Mesenchymal stem cell (in vitro differentiated cells and primary cell): ENCODE measurements at regions not wholly inside any gene's neighbourhood (a gene's known extent, or its start where the extent isn't known, plus 50 kb on each side); places are given as distances from the start of the nearest gene placed in this dataset.
A peak's percentile ranks its signal among the peaks of the same experiment; 100 is the strongest.

Experiments
- DNase-seq: peaks from one replicate; pipeline ENCODE4 v3.0.0-alpha.2; 2013
- H2AFZ ChIP-seq: one replicate; pipeline ENCODE4 v1.6.1; 2013; ENCODE audit warnings: low read depth, mild to moderate bottlenecking, control low read depth, inconsistent platforms, low read length, moderate library complexity
- H2AK5ac ChIP-seq: 2 replicates; pipeline ENCODE4 v1.6.1; 2013; ENCODE audit warnings: low read length, moderate library complexity, mild to moderate bottlenecking, inconsistent platforms; ENCODE audit not compliant: severe bottlenecking
- H2BK120ac ChIP-seq: one replicate; pipeline ENCODE4 v1.6.1; 2013; ENCODE audit warnings: low read depth, mild to moderate bottlenecking, inconsistent platforms, low read length, moderate library complexity
- H2BK12ac ChIP-seq, 2 experiments: one replicate each; pipeline ENCODE4 v1.6.1; 2013; ENCODE audit warnings: inconsistent platforms in 2 of 2, low read length in 2 of 2, mild to moderate bottlenecking in 2 of 2, moderate library complexity in 2 of 2, control low read depth in 1 of 2
- H2BK15ac ChIP-seq: one replicate; pipeline ENCODE4 v1.6.1; 2013; ENCODE audit warnings: mild to moderate bottlenecking, low read depth, inconsistent platforms; ENCODE audit not compliant: poor library complexity, severe bottlenecking
- H2BK5ac ChIP-seq: 2 replicates; pipeline ENCODE4 v1.6.1; 2013; ENCODE audit warnings: low read depth, mild to moderate bottlenecking, low read length, control low read depth, inconsistent platforms; ENCODE audit not compliant: poor library complexity, severe bottlenecking
- H3K14ac ChIP-seq, 2 experiments: one replicate each; pipeline ENCODE4 v1.6.1; 2013; ENCODE audit warnings: inconsistent platforms in 2 of 2, low read length in 2 of 2, control low read depth in 1 of 2, mild to moderate bottlenecking in 1 of 2, moderate library complexity in 1 of 2
- H3K18ac ChIP-seq, 2 experiments: one replicate each; pipeline ENCODE4 v1.6.1; 2013; ENCODE audit warnings: inconsistent platforms in 2 of 2, low read length in 2 of 2, control low read depth in 1 of 2, low read depth in 1 of 2, mild to moderate bottlenecking in 1 of 2
- H3K23ac ChIP-seq, 2 experiments: one replicate each; pipeline ENCODE4 v1.6.1; 2013; ENCODE audit warnings: inconsistent platforms in 2 of 2, low read length in 2 of 2, mild to moderate bottlenecking in 2 of 2, moderate library complexity in 2 of 2, control low read depth in 1 of 2
- H3K27ac ChIP-seq: 2 replicates; pipeline ENCODE4 v1.5.1; 2013; ENCODE audit warnings: mild to moderate bottlenecking, moderate library complexity, low read length, control low read depth, inconsistent platforms; ENCODE audit not compliant: poor library complexity, severe bottlenecking
- H3K27me3 ChIP-seq, 2 experiments: 2 replicates each; pipeline versions ENCODE4 v1.6.1 to v1.7.0; 2013; ENCODE audit warnings: low read length in 2 of 2, mild to moderate bottlenecking in 2 of 2, moderate library complexity in 2 of 2, control low read depth in 1 of 2, inconsistent platforms in 1 of 2; ENCODE audit not compliant: control insufficient read depth in 1 of 2, insufficient read depth in 1 of 2
- H3K36me3 ChIP-seq, 2 experiments: 2 replicates each; pipeline versions ENCODE4 v1.6.1 to v1.7.0; 2013; ENCODE audit warnings: low read length in 2 of 2, control low read depth in 1 of 2, inconsistent platforms in 1 of 2, low read depth in 1 of 2, mild to moderate bottlenecking in 1 of 2; ENCODE audit not compliant: insufficient read depth in 2 of 2, control insufficient read depth in 1 of 2
- H3K4ac ChIP-seq, 2 experiments: one replicate each; pipeline ENCODE4 v1.6.1; 2013; ENCODE audit warnings: inconsistent platforms in 2 of 2, low read length in 2 of 2, mild to moderate bottlenecking in 2 of 2, moderate library complexity in 2 of 2, control low read depth in 1 of 2, low read depth in 1 of 2
- H3K4me1 ChIP-seq: 2 replicates; pipeline ENCODE4 v1.6.1; 2013; ENCODE audit warnings: low read depth, low read length, control low read depth; ENCODE audit not compliant: control insufficient read depth, insufficient read depth
- H3K4me2 ChIP-seq: 2 replicates; pipeline ENCODE4 v1.6.1; 2013; ENCODE audit warnings: low read length, mild to moderate bottlenecking, inconsistent platforms; ENCODE audit not compliant: poor library complexity, severe bottlenecking
- H3K4me3 ChIP-seq, 2 experiments: 2 replicates each; pipeline versions ENCODE4 v1.5.1 to v1.7.0; 2013; ENCODE audit warnings: low read length in 2 of 2, mild to moderate bottlenecking in 2 of 2, control low read depth in 1 of 2, low read depth in 1 of 2; ENCODE audit not compliant: insufficient read depth in 1 of 2
- H3K79me1 ChIP-seq: replicated peaks from 2 replicates; pipeline ENCODE4 v1.6.1; 2013; ENCODE audit warnings: mild to moderate bottlenecking, control low read depth, low read length, inconsistent platforms; ENCODE audit not compliant: poor library complexity, severe bottlenecking
- H3K9ac ChIP-seq: 2 replicates; pipeline ENCODE4 v1.7.0; 2013; ENCODE audit warnings: mild to moderate bottlenecking, low read length, moderate library complexity
- H3K9me3 ChIP-seq: 2 replicates; pipeline ENCODE4 v1.7.0; 2013; ENCODE audit warnings: mild to moderate bottlenecking, low read length; ENCODE audit not compliant: control insufficient read depth
- H4K8ac ChIP-seq: one replicate; pipeline ENCODE4 v1.6.1; 2013; ENCODE audit warnings: inconsistent platforms, mild to moderate bottlenecking, low read length, moderate library complexity
- H4K91ac ChIP-seq: one replicate; pipeline ENCODE4 v1.6.1; 2013; ENCODE audit warnings: mild to moderate bottlenecking, low read length, inconsistent platforms
- WGBS: methylation state at CpG from one replicate; pipeline ENCODE4 v1.1.7; 2013; ENCODE audit warnings: mixed read lengths; 5-methylcytosine and 5-hydroxymethylcytosine counted together

DNA sequence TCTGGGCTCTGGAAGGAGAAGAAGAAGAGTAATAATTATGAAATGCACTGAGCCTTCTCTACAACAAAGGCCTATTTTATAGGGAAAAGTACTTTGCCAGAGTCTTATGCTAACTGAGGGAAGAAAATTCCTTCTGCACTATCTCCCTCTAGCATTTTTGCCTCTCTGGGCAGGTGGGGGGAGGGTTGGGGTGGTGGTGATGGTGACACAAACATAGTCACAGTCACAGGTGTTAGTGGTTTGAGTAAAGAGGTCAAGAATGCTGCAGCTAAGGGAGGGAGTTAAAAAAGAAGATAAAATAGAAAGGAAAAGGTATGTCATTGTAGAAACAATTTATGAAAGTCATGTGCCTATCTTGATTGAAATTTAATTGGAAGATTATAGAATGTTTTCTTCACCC lies 140.8 kb upstream of the COL3A1 start:
- no peak overlapping the region for H2BK15ac ChIP-seq
- no peak overlapping the region for H3K4me2 ChIP-seq
- H2AFZ ChIP-seq, result no peak overlapping the region
- no peak overlapping the region for H4K8ac ChIP-seq
- H3K79me1 ChIP-seq, result no peaks in the 10 kb centered on the region
- no peaks in the 10 kb centered on the region for H3K4me1 ChIP-seq
- H3K14ac ChIP-seq, result no peak overlapping the region
- H3K4ac ChIP-seq, result no peak overlapping the region
- no peak overlapping the region for H2AK5ac ChIP-seq
- peak overlapping the region in 1 of 2 experiments; percentile 70 for H3K18ac ChIP-seq
- H3K27me3 ChIP-seq, result no peaks in the 10 kb centered on the region
- peaks cover 18% of the 10 kb centered on the region for H3K9me3 ChIP-seq
- no peak overlapping the region for H3K9ac ChIP-seq
- H2BK120ac ChIP-seq, result no peak overlapping the region
- no peak overlapping the region for H3K27ac ChIP-seq
- H3K4me3 ChIP-seq, result no peak overlapping the region
- H4K91ac ChIP-seq, result no peak overlapping the region
- DNase-seq, result no peak
- H2BK5ac ChIP-seq, result no peak overlapping the region
- H3K23ac ChIP-seq, result no peak overlapping the region
- H3K36me3 ChIP-seq, result no peaks in the 10 kb centered on the region
- peak overlapping the region in 1 of 2 experiments; percentile 66 for H2BK12ac ChIP-seq

DNA sequence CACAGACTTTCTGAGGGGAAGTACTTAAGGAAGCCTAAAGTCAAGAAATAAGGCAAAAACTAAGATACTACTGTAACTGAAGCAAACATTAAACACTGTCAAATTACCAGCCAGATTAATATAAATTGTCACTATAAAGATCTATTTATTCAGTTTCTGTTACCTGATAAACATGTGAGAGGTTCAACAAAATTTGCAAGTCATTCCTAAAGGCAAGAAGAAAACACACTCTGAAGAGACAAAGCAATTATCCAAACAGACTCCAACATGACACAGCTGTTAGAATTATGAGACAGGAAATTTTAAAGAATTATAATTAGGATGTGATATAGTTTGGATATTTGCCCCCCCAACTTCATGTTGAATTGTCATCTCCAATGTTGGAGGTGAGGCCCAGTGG lies 140.4 kb upstream of the COL3A1 start:
- Histone ChIP-seq H3K4me3 (no peak overlapping the region), H3K4ac (no peak overlapping the region), H4K8ac (no peak overlapping the region), H3K9ac (no peak overlapping the region), H2BK120ac (no peak overlapping the region), H3K18ac (peak overlapping the region in 1 of 2 experiments; percentile 52), H2AK5ac (no peak overlapping the region), H3K27me3 (no peaks in the 10 kb centered on the region), H3K27ac (no peak overlapping the region), H3K4me1 (no peaks in the 10 kb centered on the region), H2BK5ac (no peak overlapping the region), H2BK15ac (no peak overlapping the region), H4K91ac (no peak overlapping the region), H3K9me3 (peaks cover 23% of the 10 kb centered on the region), H2AFZ (no peak overlapping the region), H2BK12ac (no peak overlapping the region), H3K14ac (no peak overlapping the region), H3K23ac (no peak overlapping the region), H3K4me2 (no peak overlapping the region), H3K79me1 (no peaks in the 10 kb centered on the region), H3K36me3 (no peaks in the 10 kb centered on the region)
- no peak for DNase-seq

DNA sequence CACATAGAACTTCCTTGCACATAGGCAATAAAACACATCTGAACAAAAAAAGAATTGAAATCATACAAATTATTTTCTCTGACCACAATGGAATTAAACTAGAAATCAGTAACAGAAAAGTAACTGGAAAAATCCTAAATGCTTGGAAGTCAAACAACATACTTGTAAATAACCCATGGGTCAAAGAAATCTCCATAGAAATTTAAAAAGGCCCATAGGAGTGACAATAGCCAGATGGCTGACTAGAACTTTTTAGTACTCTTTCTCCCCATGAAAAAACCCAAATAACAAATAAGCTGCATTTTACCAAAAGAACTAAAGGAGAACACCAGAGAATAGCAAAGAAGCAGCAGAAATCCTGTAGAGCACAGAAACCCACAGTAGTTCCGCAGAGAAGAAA lies 139.2 kb upstream of the COL3A1 start:
- 0% methylated on average over 1 of the region's 1 CpG for WGBS
- Histone ChIP-seq H2BK5ac (no peak overlapping the region), H3K4ac (no peak overlapping the region), H3K4me3 (no peak overlapping the region), H3K9me3 (peaks cover 32% of the 10 kb centered on the region), H2BK120ac (no peak overlapping the region), H3K9ac (no peak overlapping the region), H2AFZ (no peak overlapping the region), H2BK15ac (no peak overlapping the region), H3K4me2 (no peak overlapping the region), H3K14ac (no peak overlapping the region), H3K36me3 (no peaks in the 10 kb centered on the region), H3K23ac (no peak overlapping the region), H3K27me3 (no peaks in the 10 kb centered on the region), H4K91ac (no peak overlapping the region), H3K18ac (no peak overlapping the region), H2AK5ac (no peak overlapping the region), H3K4me1 (no peaks in the 10 kb centered on the region), H3K79me1 (no peaks in the 10 kb centered on the region), H4K8ac (no peak overlapping the region), H2BK12ac (no peak overlapping the region), H3K27ac (no peak overlapping the region)
- DNase-seq, result no peak

DNA sequence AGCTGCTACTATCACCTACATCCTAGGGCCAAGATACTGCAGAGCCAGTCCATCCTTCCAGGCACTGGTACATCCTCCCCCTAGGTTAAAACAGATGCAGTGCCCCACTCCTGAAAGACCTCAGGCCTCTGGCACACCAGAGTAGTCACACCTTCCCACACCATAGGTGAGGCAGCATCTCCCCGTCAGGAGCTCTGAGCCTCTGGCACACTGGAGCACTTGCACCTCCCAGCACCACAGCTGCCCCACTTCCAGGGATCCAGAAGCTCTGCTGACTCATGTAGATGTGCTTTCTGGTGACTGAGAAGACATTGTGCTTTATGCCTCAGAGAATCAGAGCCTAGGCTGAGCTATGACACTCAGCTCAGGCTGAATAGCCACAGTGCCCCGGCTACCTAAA lies 138.4 kb upstream of the COL3A1 start:
- DNase-seq, result no peak
- Histone ChIP-seq H3K4ac (peak overlapping the region in 1 of 2 experiments; percentile 19), H4K8ac (no peak overlapping the region), H3K9me3 (peaks cover 35% of the 10 kb centered on the region), H3K79me1 (no peaks in the 10 kb centered on the region), H2BK120ac (no peak overlapping the region), H3K4me1 (no peaks in the 10 kb centered on the region), H3K9ac (no peak overlapping the region), H3K27ac (no peak overlapping the region), H2BK15ac (peak overlapping the region; percentile 78), H3K36me3 (no peaks in the 10 kb centered on the region), H3K4me3 (no peak overlapping the region), H3K14ac (peak overlapping the region in 1 of 2 experiments; percentile 80), H2BK5ac (no peak overlapping the region), H2BK12ac (peak overlapping the region; percentile 59 to 75), H3K4me2 (no peak overlapping the region), H3K27me3 (no peaks in the 10 kb centered on the region), H2AK5ac (no peak overlapping the region), H3K23ac (no peak overlapping the region), H3K18ac (peak overlapping the region; percentile 2 to 71), H2AFZ (no peak overlapping the region), H4K91ac (peak overlapping the region; percentile 5)
- WGBS, result 98% methylated on average over 2 of the region's 2 CpGs
